ENCODE measurements at regions not wholly inside any gene's neighbourhood (a gene's known extent, or its start where the extent isn't known, plus 50 kb on each side); places are given as distances from the start of the nearest gene placed in this dataset.
"Not testable (repeated sequence)": the region's sequence is repeated elsewhere in the genome, so short reads cannot be mapped to it uniquely, and the experiment has no call there.

- DNase-seq (ENCODE audit: extremely low read depth, low read depth): no peak
Measured at GRCh38 chr4:153098427-153098826, 105.8 kb upstream of the TRIM2 start.

GRCh38 chr4:153099391-153100140 lies 104.7 kb upstream of the TRIM2 start:
- no peak for DNase-seq (ENCODE audit: extremely low read depth, low read depth)

GRCh38 chr4:153106736-153107135 lies 97.5 kb upstream of the TRIM2 start:
- DNase-seq (ENCODE audit: extremely low read depth, low read depth): not testable (repeated sequence)

- no peak for DNase-seq (ENCODE audit: extremely low read depth, low read depth)
Measured at GRCh38 chr4:153107246-153107645, 97.0 kb upstream of the TRIM2 start.

- no peak for DNase-seq (ENCODE audit: extremely low read depth, low read depth)
Measured at GRCh38 chr4:153109296-153109849, 94.9 kb upstream of the TRIM2 start.

DNA sequence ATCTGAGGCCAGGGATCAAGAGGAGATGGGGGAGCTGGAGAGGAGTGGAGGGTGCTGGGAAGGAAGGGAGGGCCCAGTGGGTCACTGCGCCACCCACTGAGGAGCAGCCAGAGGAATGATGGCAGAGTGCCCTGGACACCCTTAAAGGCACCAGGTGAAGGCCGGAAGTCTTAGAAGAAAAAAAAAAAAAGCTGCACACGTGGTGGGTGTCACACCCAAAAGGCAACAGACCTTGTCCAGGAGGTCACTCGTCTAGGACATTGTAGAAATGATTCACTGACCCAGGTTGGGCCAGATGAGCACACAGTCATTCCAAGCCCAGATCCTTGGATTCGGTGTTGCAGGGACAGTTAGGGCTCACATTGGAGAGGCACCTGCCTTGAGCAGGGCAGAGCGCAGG lies 93.5 kb upstream of the TRIM2 start:
- no peak for DNase-seq (ENCODE audit: extremely low read depth, low read depth)

DNA sequence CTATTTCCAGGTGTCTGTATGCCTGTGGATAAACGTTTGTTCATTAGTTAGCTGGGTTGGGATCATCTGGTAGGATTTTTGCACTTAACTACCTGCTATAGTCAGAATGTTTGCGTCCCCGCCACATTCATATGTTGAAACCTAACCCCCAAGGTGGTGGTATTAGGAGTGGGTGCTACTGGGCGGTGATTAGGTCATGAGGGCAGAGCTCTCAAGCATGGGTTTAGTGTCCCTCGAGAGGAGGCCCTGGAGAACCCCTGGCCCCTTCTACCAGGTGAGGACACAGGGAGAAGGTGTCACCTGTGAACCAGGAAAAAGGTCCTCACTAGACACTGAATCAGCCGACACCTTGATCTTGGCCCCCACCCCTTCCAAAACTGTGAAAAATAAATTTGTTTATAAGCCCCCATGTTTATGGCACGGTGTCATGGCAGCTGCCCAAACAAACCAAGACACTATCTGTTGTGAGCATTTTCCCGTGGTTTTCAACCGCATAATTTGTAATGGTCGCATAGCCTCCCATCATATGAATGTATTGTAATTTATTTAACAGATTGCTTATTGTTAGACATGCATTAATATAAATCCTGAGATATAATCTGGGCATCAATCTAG lies 92.7 kb upstream of the TRIM2 start:
- no peak for DNase-seq (ENCODE audit: extremely low read depth, low read depth)

DNA sequence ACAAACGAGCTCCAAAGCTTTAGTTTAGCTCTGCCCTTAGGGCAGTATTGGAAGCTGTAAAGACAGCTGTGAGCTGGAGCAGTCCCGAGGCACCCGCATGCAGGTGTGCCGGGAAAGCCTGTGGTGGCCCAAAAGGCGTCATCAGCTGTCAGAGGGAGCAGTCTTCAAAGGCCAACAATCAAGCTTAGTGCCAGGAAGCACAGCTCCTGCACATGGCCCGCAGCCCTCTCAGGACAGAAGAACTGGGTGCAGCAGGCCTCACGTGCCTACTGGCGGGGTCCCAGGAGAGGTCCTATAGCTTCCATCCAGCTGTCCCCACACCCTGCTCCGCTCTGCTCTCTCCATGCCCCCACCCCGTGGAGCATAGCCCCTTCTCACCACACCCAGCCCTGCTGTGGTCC lies 92.2 kb upstream of the TRIM2 start:
- DNase-seq (ENCODE audit: extremely low read depth, low read depth): no peak

- DNase-seq (ENCODE audit: extremely low read depth, low read depth): no peak
Measured at GRCh38 chr4:153113061-153113837, 91.0 kb upstream of the TRIM2 start.

- DNase-seq (ENCODE audit: extremely low read depth, low read depth): no peak
Measured at GRCh38 chr4:153113838-153114105, 90.5 kb upstream of the TRIM2 start.

- peak; percentile 25 for DNase-seq (ENCODE audit: extremely low read depth, low read depth)
Measured at GRCh38 chr4:153114771-153115321, 89.4 kb upstream of the TRIM2 start.

GRCh38 chr4:153115322-153116290 lies 88.6 kb upstream of the TRIM2 start:
- no peak for DNase-seq (ENCODE audit: extremely low read depth, low read depth)

- no peak for DNase-seq (ENCODE audit: extremely low read depth, low read depth)
Measured at GRCh38 chr4:153116291-153116680, 88.0 kb upstream of the TRIM2 start.

- DNase-seq (ENCODE audit: extremely low read depth, low read depth): no peak
Measured at GRCh38 chr4:153116801-153117200, 87.4 kb upstream of the TRIM2 start.

DNA sequence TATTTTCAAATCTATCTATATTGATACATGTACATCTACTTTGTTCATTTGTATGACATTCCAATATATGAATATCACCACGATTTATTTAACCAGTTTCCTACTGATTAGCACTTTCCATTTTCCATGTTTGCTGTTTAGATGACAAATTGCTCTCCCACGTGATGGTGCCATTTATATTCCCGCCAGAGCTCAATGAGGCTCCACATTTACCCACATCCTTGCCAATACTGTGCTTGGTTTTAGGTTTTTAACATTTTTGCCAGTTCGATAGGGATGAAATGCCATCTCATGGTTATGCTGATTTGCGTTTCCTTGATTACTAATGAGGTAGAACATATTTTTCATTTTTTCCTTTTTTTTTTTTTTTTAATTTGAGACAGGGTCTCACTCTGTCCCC lies 86.7 kb upstream of the TRIM2 start:
- DNase-seq (ENCODE audit: extremely low read depth, low read depth): no peak

DNA sequence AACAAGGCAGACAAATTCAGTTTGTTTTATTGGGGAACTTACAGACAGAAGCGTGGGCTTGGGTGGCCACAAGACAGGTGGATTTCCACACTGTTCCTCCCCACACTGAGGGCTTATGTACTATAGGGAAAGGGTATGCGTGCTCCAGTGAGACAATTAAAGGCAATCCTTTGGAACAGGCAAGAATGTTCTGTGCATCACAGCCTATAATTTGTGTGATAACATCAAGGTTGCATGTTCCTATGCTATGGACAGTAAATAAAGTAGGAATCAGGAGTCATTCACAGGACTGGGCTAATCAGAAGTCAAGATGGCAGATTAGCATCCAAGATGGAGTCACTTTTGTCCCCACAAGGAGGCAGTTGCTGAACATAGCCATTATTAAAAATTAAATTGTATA lies 84.6 kb upstream of the TRIM2 start:
- DNase-seq (ENCODE audit: extremely low read depth, low read depth): no peak

- no peak for DNase-seq (ENCODE audit: extremely low read depth, low read depth)
Measured at GRCh38 chr4:153120235-153120634, 84.0 kb upstream of the TRIM2 start.

DNA sequence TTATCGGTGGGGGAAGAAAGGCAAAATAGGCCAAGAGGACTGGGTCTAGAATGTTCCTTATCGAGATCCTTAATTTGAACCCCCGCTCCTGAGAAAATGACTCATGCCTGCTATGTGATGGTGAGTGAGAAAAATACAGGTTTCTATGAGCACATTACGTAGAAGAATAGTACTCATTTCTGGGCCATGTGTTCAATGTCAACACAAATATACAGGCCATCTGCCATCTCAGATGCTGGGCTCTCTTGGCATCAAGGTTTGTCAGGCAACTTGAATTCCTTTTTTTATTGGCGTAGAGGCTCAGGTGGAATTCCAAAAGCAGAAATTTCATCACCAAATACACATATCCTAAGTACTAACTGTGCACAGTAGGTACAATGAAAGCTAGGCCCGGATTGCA lies 81.4 kb upstream of the TRIM2 start:
- DNase-seq (ENCODE audit: extremely low read depth, low read depth): no peak

DNA sequence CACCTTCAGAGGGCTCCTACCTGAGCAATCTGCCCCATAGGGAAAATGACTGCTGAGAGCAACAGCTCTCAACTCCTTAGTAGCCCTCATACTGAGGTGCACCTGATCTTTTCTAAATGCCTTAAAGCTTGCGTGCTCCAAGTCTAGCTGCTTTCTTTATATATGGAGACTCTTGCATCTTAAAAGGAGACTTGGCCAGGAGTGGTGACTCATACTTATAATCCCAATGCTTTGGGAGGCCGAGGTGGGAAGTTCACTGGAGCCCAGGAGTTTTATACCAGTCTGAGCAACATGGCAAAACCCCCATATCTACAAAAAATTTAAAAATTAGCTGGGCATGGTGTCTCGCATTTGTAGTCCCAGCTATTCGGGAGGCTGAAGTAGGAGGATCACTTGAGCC lies 78.1 kb upstream of the TRIM2 start:
- DNase-seq (ENCODE audit: extremely low read depth, low read depth): no peak

GRCh38 chr4:153127760-153128494 lies 76.3 kb upstream of the TRIM2 start:
- DNase-seq (ENCODE audit: extremely low read depth, low read depth): peak; percentile 83

Data from NCI-H460 (cell line).